KG1 (cell line): ENCODE measurements at regions not wholly inside any gene's neighbourhood (a gene's known extent, or its start where the extent isn't known, plus 50 kb on each side); places are given as distances from the start of the nearest gene placed in this dataset.

Experiments
- DNase-seq: peaks from one replicate; lab custom pipeline; 2025; lab: John Stamatoyannopoulos, UW

DNA sequence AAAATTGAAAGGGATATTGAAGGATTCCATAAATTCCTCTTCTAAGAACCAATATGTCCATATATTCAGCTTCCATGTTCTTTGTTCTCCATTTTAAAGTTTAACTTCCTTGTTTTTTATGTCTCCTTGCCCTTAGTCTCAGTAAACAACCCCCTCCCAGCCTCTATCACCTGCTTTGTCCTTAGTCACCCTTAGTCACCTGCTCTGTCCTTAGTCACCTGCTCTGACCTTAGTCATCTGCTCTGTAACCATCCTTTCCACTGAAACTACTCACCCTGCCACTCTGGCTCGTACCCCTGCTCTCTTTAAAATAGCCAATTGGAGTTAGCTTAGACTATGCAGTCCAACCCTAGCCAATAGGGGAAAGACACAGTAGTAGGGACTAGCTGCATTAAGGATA is 136.2 kb upstream of the TMEM106B start:
- DNase-seq = no peak

DNA sequence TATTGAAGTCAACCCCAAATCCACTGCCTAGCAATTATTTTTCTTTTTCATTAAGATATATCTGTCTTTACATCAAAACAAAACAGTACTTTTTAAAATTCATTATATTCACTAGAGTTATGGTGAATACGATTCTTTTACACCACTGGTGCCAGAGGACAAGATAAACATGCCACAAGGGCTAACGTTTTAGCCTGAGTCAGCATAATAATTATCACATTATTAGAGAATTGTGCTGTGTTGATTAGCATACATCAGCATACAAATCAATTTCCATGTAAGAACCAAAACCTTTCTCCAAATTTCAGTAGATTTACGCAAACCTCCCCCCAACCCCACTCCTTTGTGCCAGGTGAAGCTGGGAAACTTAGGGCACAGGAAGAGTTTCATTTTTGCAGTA is 131.1 kb upstream of the TMEM106B start:
- no peak for DNase-seq

DNA sequence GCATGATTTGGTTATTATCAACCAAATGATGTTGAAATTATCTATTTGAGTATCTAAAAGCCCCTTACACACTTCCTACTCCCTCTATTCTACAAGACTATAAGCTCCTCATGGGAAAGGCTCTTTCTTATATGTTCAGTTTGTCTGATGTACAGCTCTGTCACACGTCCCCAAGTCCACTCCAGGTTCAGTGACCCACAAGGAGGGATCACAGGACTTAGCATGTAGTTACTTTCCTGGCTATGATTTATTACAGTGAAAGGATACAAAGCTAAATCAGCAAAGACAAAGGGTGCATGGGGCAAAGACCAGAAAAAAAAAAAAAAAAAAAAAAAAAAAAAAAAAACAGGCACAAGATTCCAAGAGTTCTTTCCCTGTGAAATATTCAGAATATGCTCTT is 125.6 kb upstream of the TMEM106B start:
- no peak for DNase-seq

DNA sequence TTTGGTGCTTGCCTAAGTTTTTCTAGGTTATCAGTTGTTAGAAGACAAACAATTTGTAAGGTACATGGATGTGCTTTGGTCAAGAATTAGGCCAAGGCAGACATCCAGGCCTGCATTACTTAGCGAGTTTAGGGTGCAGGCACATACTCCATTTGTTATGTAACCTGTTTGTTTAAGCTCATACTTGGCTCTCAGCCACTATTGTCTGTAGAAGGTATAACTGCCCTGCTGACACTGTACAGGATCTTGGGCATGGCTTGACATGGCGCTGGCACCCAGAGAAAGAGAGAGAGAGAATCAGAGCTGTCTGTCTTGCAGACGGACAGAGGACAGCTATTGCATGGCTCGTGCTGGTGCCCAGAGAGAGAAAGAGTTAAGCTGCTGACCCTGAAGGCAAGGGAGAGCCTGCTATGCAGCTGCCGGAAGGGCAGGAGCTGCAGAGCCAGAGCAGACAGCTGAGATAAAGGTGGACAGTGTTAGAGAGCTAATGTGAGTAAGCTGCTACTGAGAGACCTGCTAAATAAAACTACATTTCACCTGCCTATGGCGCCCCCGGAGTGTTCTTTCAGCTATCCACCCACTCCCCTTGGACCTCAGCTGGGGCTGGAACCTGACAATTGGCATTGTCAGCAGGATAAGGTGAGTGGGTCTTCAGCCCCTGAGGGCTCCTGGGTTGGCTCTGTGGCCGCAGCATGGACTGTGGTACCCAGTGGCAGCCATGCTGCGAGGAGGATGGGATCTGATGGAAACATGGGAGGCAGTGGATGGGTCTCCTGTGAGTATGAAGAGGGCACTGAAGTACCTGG is 120.9 kb upstream of the TMEM106B start:
- DNase-seq = no peak

DNA sequence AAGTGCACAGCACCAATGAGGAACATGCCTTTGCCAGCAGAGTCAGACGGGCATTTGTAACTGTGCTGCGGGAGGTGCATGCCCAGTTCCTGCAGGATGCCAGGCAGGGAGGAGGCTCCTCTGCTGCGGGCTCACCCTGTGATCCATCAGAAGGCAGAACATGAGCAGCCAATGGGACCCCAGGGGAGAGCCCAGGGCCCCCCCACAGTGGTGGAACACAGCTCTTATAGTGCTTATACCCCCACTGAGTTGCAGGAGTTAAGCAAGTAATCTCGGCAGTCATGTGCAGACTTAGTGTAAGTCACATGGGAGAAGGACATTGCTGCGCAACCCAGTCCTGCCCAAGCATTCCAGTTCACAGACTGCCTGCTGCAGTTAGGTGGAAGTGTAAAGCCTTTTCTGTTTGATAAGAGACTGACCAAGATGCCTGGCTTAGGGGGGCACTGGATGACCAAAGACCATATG is 120.3 kb upstream of the TMEM106B start:
- no peak for DNase-seq

DNA sequence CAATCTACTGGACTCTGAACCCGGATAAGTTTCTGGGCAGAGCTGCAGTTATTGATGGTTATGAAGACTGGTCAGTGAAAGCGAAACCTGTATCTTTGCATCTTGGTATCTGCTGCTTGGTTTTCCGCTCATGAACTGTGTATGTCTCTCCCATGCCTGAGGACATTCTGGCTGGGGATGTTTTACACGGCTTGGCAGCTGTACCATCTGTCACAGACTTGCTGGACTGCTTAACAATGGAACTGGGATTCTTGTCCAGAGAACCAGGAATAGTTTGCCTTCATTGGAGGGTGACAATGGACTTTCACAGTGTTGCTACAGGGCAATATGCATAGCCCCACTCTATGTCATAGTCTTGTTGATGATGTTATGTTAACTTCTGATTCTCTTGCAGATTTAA is 119.9 kb upstream of the TMEM106B start:
- DNase-seq = no peak

DNA sequence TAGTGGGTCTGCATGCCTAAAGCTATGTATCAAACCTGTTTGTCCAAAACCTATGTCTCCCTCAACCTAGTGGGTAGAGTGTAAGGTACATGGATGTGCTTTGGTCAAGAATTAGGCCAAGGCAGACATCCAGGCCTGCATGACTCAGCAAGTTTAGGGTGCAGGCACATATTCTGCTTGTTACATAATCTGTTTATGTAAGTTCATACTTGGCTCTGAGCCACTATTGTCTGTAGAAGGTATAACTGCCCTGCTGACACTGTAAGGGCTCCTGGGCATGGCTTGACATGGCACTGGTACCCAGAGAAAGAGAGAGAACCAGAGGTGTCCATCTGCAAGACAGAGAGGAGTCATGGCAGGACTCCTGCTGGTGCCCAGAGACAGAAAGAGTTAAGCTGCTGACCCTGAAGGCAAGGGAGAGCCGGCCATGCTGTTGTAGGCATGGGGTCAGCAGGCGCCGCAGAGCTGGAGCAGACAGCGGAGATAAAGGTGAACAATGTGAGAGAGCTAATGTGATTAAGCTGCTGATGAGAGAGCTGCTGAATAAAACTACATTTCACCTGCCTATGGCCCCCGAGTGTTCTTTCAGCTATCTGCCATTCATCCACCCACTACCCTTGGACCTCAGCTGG is 118.5 kb upstream of the TMEM106B start:
- DNase-seq = no peak

DNA sequence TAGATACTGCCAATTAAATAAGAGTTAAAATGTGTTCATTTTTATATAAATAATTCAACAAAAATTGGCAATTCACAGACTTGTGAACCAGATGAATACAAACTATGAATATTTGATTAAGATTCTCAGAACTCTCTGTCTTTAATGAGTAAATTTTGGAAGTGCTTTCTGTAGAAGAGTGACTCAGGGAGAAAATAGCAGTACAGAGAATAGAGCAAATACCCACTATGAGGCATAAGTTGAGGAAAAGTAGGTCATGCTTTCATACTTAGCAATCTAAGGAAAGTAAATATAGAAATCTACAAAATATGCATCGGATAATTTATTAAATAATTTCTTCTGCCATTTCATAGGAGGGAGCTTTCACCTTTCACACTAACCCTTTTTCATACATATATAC is 117.7 kb upstream of the TMEM106B start:
- no peak for DNase-seq

DNA sequence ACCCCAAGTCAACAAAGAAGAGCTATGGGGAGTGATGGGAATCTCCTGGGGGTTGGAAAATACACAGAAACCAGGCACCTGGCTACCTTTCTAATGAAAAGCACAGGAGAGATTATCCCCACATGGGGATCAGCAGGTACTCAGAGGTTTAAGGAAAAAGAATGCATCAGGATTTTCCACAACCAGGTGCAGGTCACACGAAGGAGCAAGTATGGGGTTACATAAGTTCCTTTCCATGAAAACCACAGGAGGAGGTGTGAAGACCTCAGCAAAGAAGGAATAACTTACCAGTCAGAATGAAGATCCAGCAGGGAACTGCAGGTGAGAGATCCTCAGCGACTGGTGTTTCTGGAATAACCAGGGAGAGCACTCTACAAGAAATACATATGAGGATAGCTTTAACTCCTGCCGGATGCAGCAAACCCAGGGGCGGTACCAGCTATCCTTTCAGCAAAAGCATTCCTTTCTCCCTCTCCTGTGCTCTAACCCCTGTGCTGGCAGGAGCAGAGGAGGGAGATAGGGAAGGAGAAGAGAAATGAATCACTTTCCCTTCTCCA is 116.7 kb upstream of the TMEM106B start:
- no peak for DNase-seq

DNA sequence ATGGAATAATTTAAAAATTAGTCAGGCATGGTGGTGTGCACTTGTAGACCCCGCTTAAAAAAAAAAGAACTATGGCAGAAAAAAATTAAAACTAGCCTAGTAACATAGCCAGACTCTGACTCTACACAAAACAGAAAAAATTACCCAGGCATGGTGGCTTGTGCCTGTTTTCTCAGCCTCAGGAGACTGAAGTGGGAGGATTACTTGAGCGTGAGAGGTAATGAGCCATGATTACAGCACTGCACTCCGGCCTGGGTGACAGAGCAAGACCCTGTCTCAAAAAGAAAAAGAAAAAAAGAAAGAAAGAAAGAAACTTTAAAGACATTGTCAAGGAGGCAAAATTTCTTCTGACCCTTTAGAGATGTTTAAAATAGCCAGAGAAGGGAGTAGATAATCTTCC is 109.0 kb upstream of the TMEM106B start:
- DNase-seq = no peak

DNA sequence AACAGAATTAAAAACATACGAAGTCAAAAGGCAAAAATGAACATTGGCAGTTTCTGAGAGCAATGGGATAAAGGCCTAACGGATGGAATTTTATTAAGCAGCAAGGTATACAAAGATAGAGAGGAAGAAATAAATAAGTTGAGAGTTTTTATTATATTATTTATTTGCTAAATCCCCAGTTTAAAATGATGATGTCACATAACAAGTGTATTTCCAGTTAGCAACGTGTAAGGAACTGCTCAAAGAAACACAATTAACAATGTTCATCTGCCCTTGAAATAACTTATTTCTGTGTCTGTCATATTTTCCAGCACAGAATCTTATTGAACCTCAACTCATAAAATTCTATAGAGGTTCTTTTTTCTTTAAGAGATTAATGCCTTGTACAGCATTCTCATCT is 108.6 kb upstream of the TMEM106B start:
- DNase-seq = no peak

DNA sequence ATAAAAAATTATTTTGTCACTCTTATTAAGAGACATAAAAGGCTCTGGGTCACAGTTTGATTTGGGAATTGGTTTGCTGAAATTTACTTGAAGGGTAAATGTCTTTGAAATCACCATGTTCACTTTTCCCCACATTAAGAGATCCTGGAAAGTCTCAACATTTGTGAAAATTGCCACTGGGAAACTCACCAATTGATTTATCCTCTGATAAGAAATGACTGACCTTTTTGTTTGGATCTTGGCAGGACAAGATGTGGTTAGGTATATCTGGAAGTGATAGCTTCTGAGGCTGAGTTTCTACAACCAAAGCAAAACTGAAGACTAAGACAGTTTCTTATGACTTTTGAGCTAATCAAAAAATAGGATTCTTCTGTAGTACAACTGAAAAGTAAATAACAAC is 107.1 kb upstream of the TMEM106B start:
- DNase-seq = no peak

DNA sequence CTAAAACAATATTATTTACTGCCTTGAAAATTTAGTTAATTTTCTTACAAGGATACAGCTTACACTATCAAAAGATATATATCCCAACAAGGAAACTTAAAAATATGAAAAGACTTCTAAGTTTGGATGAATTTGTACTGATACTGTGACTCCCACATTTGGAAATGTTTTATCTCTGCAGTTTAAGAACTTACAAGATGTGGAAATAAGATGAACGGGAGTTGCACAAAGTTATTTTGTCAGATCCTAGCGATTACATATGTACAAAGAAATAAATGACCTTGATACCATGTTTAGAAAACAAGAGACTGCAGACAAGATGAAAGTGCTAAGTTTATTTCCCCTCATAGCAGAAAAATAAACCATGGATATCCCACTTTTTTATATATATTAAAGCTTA is 103.7 kb upstream of the TMEM106B start:
- DNase-seq = no peak

DNA sequence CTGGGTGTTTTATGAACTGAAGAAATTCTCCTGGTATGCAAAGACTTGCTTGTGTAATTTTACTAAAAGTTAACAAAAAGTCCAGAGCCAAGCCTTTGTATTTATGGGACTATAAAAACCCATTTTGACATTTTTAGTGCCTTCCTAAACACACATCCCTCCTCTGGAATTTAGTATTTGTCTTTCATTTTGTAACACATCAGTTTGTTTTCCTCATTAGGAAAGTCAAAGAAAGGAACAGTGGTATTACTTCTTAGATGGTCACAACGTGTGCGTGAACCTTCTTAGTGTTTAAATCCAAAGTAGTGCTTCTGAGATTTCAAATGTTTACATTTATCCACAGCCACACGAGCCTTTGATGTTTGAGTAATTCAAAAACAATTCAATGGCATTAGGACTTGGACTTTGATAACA is 103.2 kb upstream of the TMEM106B start:
- DNase-seq = no peak

DNA sequence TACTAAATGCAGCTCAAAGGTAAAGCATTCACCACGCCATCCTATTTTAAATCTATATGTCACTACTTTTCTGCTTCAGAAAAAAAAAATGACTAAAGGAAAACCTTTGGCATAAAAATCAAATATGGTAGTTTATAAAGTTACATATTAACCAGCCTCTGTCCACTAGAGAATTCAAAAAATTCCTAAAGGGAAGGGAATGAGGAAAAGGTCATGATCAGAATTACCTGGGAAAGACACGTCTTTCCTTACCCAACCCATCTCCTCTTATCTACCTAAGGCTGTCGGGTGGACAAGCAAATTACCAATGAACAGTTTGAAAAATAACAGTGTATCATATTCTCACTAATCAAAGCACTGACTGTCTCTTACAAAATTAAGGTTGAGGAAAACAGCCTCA is 100.7 kb upstream of the TMEM106B start:
- no peak for DNase-seq

DNA sequence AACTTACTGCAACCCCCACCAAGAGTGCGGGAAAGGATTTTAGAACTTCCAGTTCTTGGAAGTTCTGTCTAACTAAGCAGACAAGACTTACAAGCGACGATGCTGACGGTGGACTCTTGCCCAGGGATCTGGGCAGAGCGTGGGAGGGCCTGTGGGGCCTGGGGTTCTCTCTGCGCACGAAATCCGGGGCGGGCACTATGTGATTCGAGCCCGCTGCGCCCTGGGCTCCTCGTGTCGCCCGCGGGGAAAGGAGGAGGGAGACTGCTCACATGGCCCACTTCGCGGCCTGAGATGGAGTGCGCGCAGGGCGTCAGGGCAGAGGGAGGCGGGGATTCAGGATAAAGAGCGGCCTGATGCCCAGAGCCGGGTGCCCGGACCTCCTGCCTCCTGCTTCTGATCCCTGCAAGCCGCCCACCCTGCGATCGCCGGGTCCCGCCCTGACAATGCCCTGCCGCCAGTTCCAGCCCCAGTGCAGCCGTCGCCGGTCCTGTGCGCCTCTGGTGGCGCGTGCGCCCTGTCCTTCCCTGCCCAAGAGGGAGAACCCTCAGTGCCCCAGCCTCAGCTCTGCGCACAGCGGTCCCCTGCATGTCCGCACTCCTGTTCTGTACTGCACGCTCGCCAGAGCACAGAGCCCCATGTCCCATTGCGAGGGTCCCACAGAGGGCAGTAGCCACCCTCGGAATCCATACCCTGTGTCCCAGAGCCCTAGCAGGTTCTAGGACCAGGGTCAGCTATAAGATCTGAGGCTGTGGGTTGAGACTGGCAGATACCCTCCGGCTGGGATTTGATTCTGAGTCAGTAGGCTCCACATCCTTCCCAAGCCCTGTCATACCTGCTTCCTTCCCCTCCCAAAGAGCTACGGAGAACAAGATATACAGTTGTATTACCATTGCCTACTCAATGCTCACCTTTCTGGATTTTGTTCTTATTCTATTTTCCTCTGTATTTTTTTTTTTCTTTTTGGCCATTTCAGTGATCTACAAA is 99.4 kb upstream of the TMEM106B start:
- DNase-seq = no peak

DNA sequence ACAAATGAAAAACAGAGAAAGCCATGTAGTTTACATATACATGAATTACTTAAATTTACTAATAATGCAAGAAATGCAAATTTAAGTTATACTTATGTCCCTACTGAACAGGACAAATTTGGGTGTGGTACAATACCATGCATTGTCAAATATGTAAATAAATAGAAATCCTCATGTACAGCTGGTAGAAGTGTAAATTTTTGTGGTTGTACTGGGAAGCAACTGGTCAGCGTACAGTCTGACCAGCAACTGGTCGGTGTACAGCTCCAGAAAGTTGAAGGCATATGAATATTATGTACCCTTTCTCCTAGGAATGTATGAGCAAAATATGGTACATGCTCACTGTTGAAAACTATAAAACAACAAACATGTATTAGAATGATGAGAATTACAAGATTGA is 93.9 kb upstream of the TMEM106B start:
- DNase-seq = no peak

DNA sequence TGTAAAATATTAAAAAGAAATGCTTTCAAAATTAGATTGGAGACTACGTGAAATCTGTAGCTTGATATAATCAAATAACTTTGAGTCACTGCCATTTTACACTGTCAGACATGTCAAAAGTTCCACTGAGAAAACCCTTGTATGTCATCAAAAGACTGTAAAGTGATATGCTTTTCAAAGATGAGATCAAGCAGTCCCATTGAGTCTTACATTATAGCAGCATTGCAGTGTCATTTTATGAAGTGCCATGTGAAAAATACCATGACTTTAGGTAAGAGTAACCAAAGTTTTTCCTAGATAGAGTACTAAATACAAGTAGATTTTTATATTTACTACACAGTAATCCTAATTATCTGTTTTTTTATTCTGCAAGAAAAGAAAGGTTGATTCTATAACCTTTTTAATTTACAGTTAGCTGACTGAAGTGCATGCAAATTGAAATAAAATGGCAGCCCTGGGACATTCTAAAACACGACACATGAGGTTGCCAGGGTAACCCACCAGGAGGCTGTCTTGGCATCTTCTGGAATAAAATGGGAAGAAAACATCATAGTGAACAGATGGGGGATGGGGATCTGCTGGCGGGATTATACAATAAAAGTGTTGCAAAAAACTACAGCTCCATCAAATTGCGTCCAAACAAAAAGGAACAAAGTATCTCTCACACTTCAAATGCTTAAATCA is 91.3 kb upstream of the TMEM106B start:
- no peak for DNase-seq

DNA sequence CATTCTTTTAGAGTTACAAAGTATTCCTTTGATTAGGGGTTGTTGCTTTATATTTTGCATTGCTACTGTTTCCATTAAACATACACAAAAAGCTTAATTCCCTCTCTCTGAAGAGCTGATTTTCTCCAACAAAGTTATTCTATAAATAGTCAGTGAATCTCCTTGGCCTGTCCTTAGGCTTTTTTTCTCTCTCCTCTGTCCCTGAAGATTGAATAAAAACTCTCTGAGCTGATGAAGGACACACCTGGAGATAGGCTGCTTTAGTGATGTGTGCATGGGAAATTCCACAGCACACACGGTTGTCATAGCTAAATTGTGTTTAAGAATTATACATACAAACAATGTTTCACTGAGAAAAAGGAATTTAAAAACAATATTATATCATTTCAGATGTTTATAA is 90.5 kb upstream of the TMEM106B start:
- no peak for DNase-seq

DNA sequence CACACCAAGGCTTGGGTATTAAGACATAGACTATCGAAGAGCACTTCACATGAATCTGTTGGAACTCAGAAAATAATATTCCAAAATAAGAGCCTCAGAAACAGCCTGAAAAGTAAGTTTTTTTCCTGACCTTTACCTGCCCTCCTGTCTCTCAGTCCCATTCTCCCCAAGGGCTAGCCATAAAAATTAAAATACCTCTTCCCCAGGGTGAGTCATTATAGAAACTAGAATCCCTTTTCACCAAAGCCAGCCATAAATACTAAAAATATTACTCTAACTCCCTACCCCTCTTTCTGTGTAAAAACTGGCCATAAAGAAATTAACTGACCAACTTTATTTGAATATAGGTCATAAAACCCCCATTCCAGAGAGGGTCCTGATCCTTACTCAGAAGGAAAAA is 87.9 kb upstream of the TMEM106B start:
- no peak for DNase-seq

DNA sequence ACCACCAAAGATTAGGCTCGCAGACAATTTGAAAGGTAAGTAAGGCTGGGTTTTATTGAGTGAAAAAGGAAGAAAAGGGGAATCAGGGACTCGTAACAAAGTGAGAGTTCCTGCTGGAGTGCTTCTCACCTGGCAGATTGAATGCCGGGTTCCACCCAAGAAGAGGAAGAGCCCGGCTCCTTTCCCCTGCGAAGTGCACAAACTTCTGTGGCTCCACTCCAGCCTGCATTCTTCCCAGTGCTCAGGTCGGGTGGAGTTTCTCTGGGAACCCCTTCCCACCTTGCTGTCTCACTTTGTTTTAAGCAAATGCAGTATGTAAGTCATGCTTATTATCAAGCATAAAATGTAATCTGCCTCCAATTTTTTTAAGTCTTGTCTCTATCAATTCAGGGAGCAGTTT is 87.1 kb upstream of the TMEM106B start:
- DNase-seq = no peak

DNA sequence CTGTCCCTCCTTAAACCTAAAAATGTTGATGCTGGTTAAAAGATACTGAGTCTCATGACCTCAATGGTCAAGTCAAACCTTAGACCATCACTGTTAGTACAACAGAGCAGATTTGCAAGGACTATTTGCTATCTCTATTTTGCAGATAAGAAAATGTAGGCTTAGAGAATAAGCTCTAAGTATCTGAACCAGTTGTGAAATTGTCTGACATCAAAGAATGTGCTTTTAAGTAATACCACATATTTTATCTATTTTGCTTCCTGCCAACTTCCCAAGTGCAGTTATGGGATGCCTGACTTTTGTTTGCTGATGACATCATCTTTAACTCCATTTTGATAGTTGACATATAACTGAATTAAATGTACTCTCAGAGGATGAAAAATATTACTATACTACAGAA is 83.6 kb upstream of the TMEM106B start:
- no peak for DNase-seq
